ENCODE measurements at regions not wholly inside any gene's neighbourhood (a gene's known extent, or its start where the extent isn't known, plus 50 kb on each side); places are given as distances from the start of the nearest gene placed in this dataset.

GRCh38 chr6:26194816-26195375 lies 107.7 kb downstream of the HFE start:
- TF ChIP-seq CTCF (IDR thresholded peaks at IDR 0.05; ENCODE audit: low read depth, low read length) (no peak), EZH2phosphoT487 (IDR thresholded peaks at IDR 0.05; ENCODE audit: low read depth) (no peak)
